Medulla oblongata (tissue), 1 donor: ENCODE measurements at regions not wholly inside any gene's neighbourhood (a gene's known extent, or its start where the extent isn't known, plus 50 kb on each side); places are given as distances from the start of the nearest gene placed in this dataset.

Experiments used
- DNase-seq: peaks from one replicate; pipeline ENCODE4 v3.0.0-alpha.2; 2015; ENCODE audit errors: extremely low spot score

- DNase-seq, result peak; percentile 46
These were observed 134.7 kb upstream of the MGAT5 start for GRCh38 chr2:134119117-134119712.

GRCh38 chr2:134119713-134120405, 134.0 kb upstream of the MGAT5 start:
- peak; percentile 95 for DNase-seq

DNA sequence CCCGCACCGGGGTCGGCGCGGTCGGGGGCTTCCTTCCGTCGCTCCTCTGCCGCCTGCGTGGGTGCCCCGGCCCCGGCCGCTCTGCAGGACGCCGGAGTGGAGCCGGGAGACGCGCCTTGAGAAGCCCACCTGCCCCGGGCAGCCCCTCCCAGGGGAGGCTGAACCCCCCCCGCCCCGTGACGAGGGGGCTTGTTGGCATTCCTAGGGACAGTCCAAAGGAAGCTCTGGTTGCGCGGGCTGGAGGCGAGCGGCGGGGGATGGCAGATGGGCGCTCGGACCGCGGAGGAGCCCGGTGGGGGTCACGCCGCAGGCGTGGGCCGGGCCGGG, 133.5 kb upstream of the MGAT5 start:
- DNase-seq, result no peak

DNA sequence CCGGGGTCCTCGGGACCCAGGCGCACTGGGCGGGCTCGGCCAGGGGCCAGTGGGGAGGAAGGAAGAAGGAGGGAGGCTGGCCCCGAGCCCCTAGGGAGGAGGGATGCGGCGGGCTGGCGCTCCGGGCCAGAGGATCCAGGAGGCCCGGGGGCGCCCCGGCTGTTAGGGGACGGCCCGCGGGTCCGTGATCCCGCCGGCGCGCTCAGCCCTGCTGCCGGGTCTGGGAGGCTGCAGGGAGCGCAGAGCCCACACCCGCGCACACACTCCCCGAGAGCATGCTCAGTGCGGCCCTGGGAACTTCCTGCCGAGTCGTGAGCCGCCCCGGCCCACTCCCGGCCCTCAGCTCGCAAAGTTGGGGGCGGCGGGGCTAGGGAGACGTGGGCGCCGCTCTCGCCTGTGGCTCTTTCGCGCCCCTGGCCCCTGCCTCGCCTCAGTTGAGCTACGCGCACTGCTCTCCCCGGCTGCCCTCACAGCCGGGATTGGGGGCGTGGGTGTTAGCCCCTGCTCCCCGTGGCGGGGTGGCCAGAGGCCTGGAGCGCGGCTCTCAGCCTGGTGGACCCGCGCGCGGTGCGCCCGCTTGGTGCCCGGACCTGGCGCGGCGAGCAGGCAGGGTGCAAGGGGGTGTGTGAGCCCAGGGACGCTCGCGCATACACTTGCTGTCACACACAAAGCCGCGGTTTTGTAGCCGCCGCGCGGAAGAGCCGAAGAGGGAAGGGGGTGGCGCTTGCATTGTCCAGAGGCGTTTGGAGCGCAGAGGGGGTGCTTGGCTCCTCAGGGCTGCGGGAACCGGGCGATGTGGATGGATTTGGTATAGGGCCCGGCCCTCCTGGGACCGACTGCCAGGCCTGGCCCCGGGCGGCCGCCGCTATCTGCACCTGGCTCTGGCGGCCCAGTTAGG, 132.9 kb upstream of the MGAT5 start:
- peak; percentile 66 for DNase-seq

DNA sequence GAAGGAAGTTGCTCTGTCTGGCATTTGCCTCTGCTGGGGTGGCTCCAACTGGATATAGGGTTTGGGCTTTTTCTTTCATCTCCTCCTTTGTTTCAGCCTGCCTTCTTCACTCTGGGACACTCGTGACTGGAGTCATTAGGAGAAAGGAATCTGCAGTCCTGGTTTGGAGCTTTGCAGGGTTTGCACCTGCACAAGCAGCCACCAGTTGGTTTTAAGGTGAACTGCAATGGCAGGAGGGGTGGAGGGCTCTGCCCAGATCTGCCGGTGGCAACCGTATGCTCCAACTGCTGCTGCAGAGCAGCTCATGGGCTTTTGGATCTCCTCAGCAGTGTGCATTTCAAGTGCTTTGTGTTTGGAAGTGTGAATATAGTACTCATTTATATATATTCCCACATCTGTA, 131.3 kb upstream of the MGAT5 start:
- no peak for DNase-seq

DNA sequence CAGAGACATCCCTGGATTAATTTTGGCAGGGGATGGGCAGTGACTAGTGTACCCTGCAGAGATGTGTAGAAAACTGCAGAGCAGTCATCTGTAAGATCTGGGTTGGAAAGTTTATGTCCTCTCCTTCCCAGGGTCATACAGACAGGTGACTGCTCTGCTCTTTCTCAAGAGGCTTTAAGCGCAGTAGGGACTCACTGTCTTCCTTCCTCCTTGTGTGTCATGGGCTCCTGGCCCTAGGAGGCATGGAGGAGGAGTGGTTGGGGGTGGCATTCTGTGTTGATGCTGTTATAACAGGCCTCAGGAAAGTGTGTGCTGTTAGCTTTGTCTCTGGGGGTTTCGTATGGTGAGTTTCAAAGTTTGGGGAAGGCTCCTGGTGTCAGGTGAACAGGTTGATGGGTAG, 130.5 kb upstream of the MGAT5 start:
- DNase-seq, result no peak

DNA sequence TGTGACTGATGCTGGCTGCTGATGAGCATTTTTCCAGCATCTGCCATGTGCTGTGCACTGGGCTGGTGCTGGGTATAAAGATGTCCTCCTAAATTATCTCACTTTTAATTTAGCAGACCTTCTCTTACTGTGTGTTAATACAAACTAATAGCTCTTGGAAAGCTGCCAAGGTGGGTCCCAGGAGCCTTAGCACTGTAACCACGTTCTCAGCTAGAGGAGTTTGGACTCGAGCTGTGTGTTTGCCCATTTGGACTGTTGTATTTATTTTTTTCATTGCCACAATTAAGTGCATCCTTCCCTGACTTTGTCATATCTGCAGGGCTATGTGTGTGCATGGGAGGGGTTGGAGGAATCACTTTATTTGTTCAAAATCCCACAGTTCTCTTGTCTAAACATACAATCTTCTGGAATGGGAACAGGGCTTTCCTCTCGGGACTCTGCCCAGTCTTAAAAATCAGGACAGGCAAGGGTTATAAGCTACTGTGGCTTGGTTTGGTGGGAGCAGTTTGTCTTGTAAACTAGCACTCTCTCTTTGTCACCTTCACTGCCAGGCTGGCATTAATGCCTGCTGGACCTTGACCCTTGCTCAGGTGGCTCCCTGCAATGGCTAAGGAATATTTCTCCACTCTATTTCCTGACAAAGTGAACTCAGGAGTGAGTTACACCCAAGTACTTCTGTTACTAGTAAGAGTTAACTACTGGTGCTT, 129.7 kb upstream of the MGAT5 start:
- no peak for DNase-seq

- DNase-seq, result no peak
These were observed 126.4 kb upstream of the MGAT5 start for GRCh38 chr2:134127496-134127895.

- no peak for DNase-seq
These were observed 125.1 kb upstream of the MGAT5 start for GRCh38 chr2:134128746-134129145.

DNA sequence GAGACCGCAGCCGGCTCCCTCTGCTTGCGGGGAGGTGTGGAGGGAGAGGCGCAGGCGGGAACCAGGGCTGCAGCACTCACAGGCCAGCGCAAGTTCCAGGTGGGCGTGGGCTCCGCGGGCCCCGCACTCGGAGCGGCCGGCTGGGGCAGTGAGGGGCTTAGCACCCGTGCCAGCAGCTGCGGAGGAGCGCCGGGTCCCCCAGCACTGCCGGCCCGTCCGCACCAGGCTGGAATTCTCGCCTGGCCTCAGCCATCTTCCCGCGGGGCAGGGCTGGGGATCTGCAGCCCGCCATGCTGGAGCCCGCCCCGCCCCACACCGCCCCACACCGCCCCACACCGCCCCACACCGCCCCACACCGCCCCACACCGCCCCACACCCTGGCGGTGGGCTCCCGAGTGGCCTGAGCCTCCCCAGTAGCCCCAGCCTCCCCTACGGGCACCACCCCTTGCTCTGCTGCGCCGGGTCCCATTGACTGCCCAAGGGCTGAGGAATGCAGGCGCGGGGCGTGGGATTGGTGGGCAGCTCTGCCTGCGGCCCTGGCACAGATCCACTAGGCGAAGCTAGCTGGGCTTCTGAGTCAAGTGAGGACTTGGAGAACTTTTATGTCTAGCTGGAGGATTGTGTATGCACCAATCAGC, 123.9 kb upstream of the MGAT5 start:
- DNase-seq, result no peak

DNA sequence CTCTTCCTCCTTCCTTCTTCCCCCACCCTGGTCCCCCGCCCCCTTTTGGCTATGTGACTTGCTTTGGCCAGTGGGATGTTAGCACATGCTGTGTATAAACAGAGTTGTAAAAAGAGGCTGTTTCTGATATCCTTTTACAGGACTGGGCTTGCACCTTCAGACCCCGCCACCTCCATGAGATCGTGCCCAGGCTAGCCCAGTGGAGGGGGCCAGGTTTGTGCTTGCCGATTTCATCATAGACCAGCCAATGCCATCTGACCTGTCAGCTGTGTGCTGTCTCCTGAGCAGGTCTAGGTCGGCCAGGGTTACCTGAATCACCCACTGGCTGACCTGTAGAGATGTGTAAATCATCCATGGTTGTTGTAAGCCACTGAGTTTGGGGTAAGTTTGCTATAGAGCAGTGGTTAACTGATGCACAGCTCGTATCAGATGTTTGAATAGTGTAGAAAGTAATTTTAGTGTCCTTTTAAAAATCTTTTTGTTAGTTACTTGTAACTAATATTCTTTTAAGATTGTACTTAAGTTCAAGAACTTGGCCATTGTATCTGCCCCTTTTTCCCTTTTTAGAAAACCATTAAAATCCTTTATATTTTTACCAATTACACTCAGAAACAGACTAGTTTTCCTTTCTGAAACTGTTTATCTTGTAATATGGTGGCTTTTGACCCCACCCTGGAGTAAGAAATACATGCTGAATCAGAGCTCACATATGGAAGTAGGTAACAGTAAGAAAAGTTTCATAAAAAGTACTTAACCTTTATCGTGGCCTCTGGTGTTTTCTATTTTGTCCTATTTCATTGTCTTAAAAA, 122.0 kb upstream of the MGAT5 start:
- no peak for DNase-seq

- no peak for DNase-seq
These were observed 121.4 kb upstream of the MGAT5 start for GRCh38 chr2:134132490-134132857.

GRCh38 chr2:134133622-134134312, 120.1 kb upstream of the MGAT5 start:
- DNase-seq, result no peak

DNA sequence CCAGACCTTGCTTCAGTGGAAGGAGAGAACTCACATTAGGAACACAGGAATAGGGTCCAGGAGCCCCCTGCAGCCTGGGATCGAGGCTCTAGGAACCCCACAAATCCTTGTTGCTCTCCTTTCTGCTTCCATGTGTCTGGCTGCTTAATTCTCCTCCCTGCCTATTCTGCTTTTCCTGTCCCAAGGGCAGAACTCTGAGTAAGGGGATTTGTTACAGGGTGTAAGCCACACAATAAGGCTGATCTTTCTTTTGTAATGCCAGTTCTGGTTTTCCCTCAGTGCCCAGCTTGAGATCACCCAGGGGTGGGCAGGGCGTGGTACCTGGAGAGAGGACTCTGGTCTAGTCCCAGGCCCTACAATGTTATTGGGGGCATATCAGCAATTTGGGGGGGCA, 119.6 kb upstream of the MGAT5 start:
- no peak for DNase-seq

GRCh38 chr2:134134827-134135226, 119.0 kb upstream of the MGAT5 start:
- DNase-seq, result no peak

GRCh38 chr2:134135793-134136192, 118.1 kb upstream of the MGAT5 start:
- no peak for DNase-seq

GRCh38 chr2:134136731-134137130, 117.1 kb upstream of the MGAT5 start:
- DNase-seq, result no peak

- peak; percentile 69 for DNase-seq
These were observed 116.7 kb upstream of the MGAT5 start for GRCh38 chr2:134137182-134137611.

GRCh38 chr2:134138115-134138514, 115.8 kb upstream of the MGAT5 start:
- DNase-seq, result no peak

- DNase-seq, result no peak
These were observed 114.3 kb upstream of the MGAT5 start for GRCh38 chr2:134139611-134140010.
